HUDEP-2 (cell line): ENCODE measurements at regions not wholly inside any gene's neighbourhood (a gene's known extent, or its start where the extent isn't known, plus 50 kb on each side); places are given as distances from the start of the nearest gene placed in this dataset.

Source experiments
- DNase-seq, 76 experiments: peaks; one replicate each; lab custom pipeline; 2025; ENCODE audit not compliant: unreplicated experiment in 76 of 76; lab: John Stamatoyannopoulos, UW

- DNase-seq = no peak
Measured at GRCh38 chrX:10744007-10744406, 123.6 kb upstream of the MID1 start.

- no peak for DNase-seq
Measured at GRCh38 chrX:10747975-10748374, 127.6 kb upstream of the MID1 start.

GRCh38 chrX:10749113-10749512 lies 128.7 kb upstream of the MID1 start:
- no peak for DNase-seq

GRCh38 chrX:10750581-10750980 lies 130.2 kb upstream of the MID1 start:
- no peak for DNase-seq

DNA sequence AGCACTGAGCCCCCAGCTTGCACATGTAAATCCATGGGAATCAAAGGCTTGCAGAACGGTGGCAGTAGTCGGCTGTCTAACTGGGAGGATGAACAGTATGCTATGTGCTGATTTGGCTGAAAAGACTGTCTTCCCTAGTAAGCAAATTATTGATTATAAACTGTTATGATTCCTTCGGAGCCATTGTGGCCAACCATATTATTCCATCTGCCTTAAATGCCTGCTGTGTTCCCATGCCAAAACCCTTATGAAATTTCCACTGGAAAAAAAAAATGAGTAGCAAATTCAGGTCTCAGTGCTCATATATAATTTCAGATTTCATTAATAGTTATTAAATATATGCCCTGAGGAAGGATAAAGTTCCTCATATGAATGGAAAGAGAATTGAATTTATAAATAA lies 132.7 kb upstream of the MID1 start:
- DNase-seq = no peak

DNA sequence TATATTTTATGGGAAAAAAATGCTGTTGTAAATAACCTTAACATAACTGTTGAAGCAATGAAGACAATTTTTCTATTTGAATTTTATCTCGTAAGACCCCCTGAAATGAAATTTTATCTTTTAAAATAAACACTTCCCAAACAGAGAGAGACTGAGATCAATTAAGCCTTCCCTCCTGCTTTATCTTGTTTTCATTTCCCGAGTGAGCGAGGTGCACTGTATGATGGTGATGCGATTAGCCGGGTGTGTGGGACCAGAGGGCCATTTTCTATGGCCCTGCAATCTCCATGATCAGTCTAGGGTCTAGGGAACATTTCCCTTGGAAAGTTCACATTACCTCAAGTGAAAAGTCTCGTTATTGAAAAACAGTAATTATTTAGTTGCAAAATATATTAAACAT lies 134.1 kb upstream of the MID1 start:
- no peak for DNase-seq

DNA sequence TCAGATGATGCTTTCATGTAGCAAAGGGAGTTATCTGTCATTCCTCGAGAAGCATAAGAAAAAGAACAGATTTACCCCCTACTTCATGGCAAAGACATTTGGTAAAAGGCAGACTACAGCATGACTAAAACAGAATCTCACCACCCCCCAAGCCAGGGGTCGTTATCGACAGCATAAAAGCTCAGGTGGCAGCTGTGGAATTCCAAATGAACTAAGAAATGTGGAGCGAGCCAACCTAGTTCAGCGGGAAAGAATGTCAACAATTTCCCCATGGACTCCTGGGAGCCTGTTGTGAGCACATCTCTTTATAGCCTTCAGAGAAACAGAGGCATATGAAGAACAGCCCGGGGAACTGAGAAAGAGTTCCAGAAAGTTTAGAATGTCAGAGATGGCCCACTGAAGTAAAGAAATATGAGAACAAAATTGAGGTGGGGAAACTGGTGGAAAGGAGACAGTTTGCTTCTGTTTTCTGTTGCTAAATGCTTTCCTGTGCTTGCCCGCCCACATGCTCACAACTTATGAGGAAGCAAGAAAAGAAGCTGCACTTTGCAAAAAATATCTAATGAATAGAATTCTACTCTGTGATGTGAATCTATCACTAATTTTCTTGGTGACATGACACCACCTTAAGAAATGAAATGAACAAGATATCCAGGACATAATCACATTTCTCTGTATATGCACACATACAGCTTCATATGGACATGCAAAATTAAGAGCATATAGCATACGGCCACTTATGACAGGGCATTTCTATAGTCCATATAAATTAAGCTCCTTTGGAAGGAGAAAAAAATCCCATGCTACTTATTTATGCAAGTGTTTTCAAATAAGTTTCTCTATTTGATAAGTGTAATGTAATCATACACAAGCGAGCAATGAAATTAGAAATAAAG lies 135.3 kb upstream of the MID1 start:
- no peak for DNase-seq

DNA sequence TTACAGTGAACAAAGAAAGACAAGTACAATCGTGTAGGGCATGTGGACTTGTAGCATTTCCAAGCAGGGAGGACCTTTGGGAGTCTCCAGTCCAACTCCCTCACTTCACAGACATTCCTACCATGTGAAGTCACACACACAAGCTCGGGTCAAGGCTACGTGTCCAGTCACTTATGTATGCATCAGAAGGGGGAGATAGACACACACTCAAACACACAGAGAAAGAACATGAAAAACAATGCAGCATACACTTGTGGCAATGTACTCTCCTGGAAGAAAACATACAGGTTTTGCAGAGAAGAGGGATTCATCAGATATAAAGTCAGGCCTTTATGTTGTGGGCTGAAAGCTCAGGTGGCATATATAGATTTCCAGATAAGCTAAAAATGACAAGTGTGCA lies 136.1 kb upstream of the MID1 start:
- DNase-seq = no peak

DNA sequence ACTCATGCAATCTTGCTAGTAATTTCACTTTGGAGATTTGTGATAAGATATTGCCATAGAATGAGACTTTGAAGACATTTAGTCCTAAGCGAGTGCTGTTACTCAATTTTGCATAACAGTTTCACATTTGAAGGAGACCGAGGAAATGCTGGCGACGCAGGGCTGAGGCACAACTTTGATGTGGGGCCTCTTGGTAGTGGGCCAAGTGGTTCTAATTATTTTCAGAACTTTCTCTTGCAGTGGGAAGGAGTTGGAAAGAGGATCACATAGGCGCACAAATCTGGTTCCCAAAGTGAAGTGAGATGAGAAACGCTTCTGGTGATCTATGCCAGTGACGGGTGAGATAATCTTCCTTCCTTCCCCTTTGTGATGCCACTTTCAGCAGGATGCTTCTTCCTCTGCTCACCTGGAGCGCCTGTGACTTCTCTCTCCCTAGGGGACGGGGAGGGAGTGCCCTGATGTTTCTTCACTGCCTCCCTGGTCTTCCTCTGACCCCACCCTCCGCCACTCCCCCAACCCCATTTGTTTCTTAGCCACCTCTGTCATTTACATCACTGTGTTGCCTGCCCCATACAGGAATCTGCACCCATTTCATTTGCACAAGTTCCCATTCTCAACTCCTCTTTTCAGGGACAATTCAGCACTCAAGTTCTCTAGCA lies 138.9 kb upstream of the MID1 start:
- no peak for DNase-seq

DNA sequence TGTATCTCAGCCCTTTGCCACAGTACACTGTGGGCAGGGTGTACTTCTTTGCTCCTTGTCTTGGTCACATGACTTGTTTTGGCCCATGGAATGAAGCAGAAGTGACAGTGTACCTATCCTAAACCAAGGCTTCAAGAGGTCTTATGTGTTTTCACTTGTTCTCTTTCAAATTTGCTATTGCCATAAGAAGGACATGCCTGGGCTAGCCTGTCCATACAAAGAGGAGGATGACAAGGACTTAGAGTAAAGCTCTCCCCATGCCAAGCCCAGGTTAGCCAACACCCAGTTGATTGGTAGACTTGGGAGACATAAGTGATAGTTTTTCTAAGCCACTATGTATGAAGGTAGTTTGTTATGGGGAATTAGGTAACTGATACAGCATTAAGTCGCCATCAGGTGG lies 141.1 kb upstream of the MID1 start:
- no peak for DNase-seq

GRCh38 chrX:10769195-10769594 lies 148.8 kb upstream of the MID1 start:
- peak in 11 of 76 experiments; percentile 0 to 21 (median 4) for DNase-seq

DNA sequence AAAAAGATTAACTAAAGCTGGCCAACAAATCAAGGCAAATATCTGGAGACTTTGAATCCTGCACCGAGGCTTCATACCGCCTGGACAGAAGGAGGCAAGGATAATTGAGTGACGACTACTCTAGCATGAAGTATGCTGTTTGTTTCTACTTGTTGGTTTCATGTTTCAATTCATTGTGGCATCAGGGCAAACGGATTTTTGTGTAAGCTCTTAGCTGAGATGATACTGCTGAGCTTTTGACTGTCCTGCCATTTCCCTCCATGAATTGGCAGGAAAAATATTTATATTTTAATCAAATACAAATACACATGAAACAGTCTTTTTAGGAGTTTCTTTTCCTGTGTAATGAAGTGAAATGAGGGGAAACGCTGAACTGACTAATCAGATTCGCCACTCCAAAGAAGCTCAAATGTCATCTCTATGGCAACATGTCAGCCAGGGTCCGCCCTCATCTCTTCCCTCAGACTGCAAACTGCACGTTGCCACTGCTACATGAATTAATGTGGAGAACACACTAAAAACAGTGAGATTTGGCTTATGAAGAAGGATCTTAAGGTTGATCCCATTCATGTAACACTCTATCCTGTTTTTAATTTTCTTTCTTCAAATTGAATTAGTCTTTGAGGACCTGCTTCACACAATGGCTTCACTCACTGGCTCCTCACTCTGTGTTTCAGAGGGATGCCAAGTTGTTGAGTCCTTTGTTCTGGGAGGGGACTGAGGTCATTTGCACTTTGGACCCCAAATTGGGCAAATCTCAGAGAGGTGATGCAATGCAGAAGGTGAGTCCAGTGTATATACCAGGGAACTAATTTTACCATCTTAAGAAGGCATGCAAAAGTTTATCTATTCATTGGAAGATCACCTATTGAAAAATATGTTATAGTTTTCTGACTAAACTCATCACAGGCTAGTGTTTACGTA lies 149.6 kb upstream of the MID1 start:
- DNase-seq = no peak

DNA sequence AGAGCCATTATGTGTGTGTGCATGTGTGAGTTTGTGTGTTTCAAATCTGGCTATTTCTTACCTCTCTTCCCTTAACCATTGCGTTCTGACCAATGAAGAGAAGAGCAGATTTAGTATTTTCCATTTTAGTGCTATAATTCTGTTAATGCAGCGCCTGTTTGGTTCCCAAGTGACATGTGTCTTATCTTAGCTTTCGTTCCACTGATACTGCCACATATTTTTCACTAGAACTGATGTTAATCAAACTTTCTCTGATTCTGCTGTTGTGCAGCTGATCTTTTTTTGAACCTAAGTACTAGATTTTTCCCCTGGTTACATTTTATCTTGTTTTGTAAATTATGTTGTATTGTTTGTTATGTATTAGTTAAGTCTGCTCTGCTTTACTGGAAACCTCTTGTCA lies 152.9 kb upstream of the MID1 start:
- no peak for DNase-seq

DNA sequence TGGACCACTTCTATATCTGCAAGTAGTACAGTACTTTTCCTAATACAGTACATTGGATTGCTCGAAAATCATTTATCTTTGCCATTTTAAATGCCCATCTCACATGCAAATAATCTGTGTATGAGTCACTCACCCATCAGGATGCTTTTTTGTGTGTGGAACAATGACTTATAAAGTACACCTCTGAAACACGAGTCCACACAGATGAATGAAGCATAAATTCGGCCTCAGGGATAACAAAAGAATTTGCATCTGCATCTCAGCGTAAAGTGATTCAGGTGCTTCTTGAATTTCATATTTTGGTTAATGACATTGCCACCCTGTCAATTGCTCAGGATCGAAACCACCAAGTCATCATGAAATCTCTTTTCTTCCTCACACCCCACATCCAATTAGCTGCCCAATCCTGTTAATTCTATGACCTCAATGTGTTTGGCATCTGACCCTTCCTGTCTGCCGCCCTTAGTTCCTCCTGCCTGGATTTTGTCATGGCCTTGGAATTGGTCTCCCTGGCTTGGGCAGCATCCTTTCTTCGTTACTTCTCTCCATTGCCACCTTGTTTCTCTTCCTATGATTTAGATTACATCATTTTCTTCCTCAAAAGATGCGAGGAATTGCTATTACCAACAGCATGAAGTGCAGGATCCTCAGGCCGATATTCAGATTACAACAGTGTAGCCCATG lies 161.6 kb upstream of the MID1 start:
- DNase-seq = no peak

DNA sequence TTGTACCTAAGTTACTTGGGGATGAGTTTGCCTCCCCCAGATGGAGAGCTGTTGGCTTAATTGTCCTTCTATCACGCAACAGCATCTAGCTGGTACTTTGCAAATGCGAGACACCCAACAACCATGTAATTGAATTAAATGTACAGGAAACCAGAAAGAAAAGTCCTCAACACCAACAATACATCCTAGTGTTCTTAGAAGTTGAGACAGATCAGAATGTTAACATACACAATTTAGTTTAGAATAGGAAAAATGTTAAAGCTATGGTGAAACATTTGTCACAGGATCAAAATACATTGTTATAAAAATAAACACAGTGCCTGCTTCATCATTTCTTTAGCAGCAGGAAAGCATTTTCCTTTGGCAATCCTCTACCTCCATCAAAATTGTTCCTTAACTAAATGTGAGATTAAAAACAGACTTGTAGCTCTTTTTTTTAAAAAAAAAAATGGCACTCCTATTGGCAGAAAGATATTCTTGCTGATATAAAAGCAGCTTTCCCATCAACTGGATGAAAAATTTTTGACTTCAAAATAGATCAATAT lies 163.1 kb upstream of the MID1 start:
- DNase-seq = no peak

DNA sequence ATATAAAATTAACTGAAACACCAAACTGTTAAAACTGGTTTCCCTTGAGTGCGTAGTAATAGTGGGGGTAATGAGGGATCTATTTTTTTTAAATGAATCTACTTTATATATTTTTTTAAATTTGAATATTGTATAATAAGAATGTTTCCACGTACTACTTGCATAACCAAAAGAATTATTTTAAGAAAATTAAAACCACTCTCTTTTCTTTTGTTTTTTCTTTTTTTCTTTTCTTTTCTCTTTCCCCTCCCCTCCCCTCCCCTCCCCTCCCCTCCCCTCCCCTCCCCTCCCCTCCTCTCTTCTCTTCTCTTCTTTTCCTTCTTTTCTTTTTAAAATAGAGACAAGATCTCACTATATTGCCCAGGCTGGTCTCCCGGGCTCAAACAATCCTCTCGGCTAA lies 166.9 kb upstream of the MID1 start:
- DNase-seq = no peak

DNA sequence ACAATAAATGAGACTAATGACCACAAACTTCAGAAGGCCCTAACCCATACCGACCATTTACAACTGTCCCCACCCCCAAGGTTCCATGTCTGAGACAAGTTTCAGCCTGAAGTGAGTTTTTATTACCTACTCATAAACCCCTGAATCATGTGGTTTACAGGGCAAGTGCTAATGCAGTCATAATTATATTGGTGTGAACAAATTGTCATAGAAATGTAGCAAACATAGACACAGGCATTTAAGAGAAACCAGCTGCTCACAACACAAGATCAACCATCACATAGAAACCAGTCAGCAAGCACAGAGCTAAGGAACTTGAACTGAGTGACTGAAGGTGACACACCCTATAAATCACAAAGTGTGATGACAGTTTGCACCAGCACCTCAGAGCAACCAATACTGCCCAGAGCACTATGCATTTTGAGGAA lies 173.8 kb upstream of the MID1 start:
- no peak for DNase-seq

GRCh38 chrX:10795721-10796120 lies 175.3 kb upstream of the MID1 start:
- DNase-seq = no peak

DNA sequence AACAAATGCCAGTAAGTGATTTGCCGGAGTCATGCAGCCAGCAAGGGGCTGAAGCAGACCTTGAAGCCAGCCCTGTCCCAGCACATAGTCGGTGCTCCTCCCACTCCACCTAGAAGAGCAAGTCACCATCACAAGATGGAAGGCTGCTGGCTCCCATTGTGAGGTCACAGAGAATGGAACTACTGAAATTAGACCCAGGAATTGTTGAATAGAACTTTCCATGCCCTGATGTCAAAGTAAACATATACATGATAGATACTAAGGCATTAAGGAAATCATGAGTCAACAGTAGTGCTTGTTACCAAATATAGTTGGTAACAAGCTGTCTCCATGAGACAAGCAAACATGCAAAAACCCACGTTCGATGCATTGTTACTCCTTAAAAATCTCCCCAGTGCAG lies 177.1 kb upstream of the MID1 start:
- no peak for DNase-seq

DNA sequence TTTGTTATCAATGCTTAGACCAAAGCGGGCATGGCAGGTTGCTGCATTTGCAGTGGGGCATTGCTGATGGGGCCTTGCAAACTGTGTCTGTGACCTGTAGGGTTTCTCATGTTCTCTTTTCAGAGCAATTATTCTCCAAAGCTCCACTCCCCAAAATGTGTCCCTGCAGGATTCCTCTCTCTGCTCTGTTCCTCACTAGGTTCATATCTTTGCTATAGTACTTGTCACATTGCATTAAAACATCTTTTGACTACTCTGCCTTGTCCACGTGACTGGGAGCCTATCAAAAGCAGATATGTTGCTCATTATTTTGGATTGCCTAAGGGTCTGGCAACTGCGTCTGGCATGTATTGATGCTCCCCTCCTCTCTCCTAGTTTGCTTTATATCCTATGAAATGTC lies 177.7 kb upstream of the MID1 start:
- DNase-seq = no peak
